ENCODE measurements at regions not wholly inside any gene's neighbourhood (a gene's known extent, or its start where the extent isn't known, plus 50 kb on each side); places are given as distances from the start of the nearest gene placed in this dataset.

DNA sequence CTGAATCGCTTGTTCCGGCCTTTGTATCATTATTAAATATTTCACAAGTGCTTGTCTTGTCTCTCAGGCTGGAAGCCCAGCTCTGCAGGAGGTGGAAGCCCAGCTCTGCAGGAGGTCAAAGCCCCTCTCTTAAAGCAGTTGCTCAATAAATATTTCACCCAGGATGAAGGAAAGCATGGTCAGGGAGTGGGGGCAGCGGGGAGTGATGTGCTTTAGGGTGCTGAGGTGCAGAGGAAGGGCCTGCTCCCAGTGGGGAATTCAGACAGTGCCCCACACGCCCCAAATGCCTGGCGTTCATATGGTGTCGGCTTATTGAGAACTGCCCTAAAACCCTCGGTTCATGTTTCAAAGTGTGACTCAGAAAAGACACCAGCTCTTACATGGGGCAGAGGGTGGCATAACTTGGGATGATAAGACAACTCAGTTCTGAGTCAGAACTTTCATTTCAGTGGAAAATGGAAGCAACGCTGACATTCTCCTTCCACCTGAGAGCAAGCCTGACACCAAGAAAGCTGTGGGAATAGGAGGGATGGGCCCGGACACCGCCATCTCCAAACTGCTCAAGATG is 114.3 kb upstream of the DAP start:
- no peak for DNase-seq

DNA sequence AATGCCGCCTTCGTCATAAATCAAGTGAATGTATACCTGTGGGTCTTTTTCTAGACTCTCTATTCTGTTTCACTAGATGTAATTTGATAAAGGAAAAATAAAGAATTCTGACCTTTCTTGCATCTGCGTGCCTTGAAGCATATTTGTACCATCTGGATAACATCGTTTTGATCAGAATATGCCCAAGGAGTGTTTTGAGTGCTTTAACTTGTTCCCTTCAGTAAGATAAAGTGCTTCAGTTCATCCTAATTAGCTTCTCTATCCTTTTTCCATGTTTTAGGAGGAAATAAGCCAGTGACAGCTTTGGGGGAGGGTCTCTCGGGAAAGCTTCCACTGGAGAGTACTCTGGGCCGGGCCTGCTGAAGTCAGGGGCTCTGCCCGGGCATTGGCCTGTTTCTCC is 113.5 kb upstream of the DAP start:
- DNase-seq, result no peak

DNA sequence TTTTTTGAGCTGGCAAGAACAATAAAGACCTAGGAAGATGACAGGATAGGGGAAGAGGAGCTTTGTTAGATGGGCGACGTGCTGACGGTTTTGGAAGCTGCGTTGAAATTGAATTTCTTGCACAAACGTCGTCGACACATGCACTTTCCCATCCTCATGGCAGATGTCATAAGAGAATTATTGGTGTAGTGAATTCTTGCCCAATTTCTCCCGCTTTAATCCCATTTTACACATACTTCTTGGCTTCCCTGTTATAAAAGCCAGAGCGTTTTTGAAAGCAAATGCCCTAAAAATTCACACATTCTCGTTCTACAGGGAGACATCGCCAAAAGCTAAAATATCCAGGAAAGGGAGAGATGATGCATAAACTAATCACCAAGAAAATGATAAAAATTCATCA is 109.8 kb upstream of the DAP start:
- no peak for DNase-seq

DNA sequence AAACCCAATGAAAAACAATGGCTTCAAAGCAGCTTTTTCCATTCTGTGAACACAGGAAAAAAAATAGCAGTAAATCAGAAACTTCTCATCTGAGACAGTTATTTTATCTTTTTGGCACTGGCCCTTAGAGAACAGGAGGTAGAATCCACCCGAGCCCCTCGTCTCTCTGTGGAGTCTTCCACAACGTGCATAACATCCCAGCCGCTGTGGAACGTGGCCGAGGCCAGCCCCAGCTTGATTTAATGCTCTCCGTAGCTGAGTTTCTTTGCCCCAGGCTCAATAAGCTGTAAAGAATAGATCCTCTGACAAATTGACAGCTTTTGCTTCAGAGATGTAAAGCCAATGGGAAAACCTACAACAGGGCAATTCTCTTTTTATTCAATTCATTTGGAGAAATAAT is 107.9 kb upstream of the DAP start:
- DNase-seq, result no peak

DNA sequence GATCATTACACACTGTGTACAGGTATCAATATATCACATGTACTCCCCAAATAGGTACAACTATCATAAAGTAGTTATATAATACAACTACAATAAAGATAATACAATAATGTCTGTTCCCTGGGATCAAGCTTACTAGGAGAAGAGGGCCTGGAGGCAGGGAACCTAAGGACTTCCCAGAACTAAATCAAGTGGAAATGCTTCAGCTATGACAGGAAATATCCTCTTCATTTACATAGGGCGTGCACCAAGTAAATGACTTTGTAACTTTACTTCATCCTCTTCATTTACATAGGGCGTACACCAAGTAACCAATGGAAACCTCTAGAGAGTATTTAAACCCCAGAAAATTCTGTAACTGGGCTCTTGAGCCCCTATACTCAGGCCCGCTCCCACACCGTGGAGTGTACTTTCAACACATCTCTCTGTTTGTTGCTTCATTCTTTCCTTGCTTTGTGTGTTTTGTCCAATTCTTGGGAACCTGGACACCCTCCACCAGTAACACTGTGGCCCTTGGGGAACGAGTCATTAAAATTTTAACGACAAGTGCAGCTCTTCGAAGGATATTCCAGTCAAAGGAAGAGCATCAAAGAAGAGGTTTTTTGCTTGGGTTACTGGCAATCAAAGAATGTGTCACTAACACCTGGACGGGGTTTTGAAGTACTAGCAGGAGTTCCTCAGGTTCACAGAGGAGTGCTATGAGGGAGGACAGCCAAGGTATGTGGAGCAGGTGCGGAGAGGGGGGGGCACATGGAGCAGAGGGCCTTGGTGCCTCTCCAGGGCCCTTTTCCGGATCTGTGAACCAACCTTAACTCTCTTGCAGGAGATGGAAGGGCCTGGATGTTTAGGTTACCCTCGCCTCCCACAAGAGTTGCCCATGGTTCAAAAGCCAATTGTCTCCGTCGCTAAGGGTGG is 106.6 kb upstream of the DAP start:
- no peak for DNase-seq

DNA sequence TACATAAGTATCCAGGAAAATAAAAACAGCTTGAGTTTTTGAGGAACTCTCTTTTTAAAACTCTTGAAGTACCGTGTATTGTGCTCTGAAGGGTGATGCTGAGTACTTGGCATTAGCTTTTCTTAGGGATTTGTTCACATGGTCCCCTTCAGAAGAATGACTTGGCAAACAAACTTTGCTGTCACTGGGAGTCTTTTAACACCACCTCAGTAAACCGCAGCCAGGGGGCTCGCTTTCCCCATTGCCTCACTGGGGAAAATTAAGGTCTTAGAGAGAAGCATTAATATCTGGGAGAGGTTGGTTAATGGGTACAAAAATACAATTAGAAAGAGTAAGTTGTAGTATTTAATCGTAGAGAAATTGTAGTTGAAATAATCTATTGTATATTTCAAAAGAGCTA is 105.9 kb upstream of the DAP start:
- DNase-seq, result no peak

DNA sequence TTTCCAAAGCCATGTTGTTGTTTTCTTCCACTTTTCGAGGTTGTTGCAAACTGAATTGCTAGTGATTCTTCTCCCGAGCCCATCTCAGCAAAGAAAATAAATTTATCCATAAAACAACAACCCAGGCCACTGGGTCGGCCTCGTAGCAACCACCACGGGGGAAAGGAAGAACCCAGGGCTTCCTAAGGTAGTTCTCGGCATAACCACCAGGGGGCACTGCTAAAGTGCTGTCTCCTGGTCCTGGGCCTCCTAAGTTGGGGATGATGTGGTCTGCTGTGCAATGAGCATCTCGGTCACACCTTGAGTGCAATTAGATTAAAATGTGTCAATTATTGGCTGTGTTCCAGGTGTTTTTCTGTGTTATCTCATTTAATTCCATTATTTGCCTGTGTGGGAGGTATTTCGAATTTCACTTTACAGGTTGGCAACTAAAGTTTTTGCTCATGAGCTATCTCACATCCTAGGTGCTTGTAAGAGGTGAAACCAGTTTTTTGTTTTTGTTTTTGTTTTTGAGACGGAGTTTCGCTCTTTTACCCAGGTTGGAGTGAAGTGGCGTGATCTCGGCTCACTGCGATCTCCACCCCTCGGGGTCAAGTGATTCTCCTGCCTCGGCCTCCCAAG is 102.8 kb upstream of the DAP start:
- DNase-seq, result peak; percentile 65

DNA sequence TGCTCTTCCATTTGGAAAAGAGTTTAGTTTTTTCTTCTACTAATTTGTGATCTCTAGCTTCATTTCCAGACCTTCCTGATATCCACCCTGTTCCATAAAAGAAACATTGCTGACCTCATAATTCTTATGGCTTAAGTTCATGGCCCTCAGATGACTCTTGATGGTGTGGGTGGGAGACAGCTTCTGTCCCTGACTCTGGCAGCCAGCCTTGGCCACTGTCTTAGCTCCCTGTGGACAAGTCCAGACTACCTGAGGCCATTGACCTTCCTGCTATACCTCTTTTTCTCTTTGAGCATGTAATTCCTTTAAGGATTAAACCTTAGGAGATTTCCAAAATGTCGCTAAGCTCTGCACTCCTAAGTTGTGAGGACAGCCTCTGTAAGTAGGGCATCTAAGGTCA is 101.1 kb upstream of the DAP start:
- DNase-seq, result no peak

DNA sequence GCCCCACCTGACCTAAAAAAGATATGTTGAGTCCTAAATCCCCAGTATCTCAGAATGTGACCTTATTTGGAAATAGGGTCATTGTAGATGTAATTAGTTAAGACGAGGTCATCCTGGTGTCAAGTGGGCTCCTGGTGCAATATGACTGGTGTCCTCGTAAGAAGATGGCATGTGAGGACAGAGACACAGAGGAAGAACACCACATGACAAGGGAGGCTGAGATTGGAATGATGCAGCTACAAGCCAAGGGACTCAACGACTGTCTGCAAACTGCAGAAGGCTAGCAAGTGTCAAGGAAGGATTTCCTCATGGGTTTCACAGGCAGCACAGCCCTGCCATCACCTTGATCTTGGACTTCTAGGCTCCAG is 100.4 kb upstream of the DAP start:
- DNase-seq, result no peak

DNA sequence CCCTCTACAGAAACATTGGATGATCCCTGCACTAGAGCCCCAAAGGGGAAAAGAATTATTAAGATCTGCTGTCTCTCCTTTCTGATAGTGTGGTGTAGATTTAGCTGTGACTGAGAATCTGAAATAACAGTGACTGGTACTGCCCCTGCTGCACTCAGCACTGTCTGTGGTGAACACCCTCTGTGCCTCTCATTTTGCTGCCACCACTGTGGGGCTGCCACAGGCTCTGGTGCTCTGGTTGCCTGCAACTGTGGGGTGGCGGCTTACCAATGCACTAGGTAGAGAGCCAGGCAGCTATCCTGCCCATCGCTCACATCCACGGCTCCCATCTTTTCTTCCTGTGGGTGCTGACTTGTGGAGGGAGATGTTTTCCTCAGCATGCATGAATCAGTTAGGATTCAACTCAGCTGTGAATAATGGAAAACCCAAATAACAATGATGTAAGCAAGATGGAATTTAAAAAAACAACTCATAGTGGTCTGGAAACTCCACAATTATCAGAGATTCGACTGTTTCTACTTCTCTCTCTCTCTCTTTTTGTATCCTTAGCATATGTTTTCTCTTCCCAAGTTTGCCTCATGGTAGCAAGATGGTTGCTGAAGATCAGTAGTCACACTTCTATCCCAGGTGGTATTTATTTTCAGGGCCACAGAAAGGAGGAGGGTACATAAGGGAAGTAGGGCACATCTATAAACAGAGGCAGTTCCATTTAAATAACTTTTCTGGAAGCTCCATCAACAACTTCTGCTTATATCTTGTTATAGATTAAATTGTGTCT is 99.8 kb upstream of the DAP start:
- no peak for DNase-seq

DNA sequence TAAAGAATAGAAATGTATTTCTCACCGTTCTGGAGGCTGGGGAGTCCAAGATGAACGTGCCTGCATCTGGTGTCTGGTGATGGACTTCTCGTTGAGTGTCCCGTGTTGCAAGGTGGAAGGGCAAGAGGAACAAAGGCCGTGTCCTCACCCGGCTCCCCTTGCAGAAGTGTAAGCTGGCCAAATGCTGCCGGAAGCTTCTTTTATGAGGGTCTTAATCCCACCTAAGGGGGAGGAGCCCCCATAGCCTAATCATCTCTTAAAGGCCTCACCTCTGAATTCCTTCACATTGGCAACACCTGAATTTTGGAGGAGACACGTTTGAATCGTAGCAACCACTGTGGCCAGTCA is 99.1 kb upstream of the DAP start:
- no peak for DNase-seq

DNA sequence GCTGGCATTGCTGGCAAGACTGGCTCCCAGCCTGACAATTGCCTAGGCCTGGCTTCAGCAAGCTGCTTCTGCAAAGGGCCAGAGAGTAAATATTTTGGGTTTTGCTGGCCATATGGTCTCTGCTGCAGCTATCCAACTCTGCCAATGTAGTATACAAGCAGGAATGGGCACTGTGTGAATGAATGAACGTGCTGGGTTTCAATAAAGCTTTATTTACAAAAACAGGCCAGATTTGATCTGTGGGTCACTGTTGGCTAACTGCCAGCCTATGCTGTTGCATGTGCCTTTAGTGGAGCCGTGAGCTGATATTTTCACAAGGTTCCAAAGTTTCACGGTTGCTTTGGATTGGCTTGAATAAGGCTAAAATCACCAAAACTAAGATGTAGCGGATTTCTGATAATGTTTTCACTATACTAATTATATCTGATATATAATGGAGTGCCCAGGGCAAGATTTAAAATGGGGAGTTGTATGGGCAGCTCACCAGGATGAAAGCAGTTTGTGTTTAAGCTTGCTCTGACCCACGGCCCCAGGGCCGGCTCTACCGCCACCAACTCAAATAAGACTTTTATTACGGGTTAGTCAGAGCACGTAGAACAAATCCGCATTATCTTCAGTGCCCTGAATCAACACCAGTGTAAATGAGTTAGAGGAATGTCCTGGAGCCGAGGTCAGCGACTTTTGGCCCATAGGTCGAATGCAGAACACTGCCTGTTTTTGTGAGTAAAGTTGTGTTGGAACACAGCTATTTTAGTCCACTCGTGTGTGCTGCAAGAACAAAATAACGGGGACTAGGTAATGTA is 98.6 kb upstream of the DAP start:
- DNase-seq, result no peak

DNA sequence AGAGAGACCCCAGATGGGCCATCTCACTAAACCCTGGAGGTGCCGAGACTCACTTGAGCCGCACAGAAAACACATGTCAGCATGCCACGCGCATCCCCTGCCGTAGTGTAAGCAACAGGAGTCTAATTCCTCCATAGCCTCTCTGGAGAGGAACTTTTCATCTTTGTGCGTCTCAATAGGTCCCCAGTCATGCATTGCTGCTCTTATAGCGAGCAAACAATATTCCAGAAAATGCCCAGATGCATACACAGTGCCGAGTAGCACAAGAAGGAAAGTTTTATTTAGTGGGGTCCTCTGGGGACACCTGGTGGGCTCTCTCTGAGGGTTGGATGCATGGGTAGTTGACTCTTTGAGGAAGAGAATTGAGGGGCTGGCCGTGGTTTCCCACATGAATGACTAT is 97.9 kb upstream of the DAP start:
- DNase-seq, result no peak

DNA sequence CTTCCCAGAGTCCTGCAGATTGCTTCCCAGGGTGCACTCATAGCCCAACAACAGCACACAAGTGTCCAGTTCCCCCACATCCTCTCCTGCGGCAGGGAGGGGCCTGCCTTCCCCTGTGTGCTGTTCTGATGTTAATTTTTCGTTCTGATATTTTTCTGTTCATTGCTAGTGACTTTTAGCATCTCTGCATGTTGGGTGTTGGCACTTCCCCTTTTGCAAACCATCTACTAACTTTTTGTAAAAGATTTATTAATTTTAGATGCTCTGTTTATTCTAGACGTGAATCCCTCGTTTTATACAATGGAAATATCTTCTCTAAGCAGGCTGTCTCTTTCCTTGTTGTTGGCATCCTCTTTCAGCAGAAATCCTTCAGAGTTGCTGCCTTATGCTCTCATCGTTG is 97.3 kb upstream of the DAP start:
- DNase-seq, result no peak

DNA sequence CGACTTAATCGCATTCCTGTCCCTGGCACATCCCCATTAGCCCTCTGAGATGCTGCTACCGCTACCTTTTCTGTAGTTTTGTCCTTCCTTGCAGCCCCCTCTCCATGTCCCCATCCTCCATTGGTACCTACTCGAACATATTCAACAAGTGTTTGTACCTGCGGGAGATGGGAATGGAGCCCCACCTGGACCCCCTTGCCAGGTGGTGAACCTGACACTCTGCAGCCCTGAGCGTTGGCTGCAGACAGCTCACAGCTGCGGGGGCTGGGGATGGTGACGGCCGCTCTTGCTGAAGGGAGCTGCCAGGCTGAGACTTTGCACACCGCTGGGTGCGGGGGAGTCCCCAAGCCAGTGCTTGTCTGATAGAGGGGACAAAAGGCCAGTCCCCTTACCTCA is 96.3 kb upstream of the DAP start:
- no peak for DNase-seq

DNA sequence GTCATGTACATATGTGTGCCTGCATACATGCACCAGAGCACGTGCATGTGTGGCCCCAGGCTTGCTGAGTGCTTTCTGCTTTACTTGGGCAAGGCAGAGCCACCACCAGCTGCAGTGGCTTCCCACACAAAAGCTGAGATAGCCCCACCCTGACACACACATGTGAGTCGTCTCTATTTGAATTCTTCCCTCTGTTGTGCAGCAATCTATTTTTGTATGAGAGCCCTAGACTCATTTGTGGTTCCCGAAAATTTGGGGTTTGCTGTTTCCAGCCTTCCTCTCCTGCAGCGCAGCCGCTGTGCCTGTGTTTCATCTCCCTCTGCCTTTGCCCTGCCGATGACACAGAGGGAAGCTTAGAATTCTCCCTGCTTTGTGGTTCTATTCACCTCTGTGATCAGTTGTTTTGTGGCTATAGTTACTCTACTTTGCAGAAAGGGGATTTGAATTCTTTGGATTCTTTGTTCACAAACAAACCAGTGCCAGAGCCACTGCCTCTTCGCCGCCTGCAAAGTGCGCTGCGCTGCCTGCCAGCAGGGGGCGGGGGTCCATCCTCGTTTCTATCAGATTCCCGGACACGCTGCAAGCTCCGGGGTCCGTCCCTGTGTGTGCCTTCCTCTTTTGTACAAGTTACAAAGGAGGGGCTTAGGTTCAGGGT is 95.8 kb upstream of the DAP start:
- DNase-seq, result peak; percentile 16

DNA sequence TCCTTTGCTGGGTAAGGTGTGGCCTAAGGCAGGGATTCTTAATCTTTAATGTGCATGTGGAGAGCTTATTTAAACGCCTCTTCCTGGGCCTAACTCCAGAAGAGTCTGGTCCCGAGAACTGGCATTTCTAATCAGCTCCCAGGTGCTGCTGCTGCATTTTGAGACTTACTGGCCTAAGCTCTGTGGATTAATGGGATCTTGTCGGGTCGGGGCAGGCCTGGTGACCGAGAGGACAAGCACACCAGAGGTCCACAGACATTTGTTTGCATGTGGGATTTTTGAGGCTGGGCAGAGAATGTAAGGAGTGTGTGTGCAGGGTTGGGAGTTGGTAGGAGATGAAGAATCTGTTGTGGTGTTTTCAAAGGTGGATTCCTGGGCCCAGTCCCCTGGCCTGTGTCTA is 95.0 kb upstream of the DAP start:
- no peak for DNase-seq

DNA sequence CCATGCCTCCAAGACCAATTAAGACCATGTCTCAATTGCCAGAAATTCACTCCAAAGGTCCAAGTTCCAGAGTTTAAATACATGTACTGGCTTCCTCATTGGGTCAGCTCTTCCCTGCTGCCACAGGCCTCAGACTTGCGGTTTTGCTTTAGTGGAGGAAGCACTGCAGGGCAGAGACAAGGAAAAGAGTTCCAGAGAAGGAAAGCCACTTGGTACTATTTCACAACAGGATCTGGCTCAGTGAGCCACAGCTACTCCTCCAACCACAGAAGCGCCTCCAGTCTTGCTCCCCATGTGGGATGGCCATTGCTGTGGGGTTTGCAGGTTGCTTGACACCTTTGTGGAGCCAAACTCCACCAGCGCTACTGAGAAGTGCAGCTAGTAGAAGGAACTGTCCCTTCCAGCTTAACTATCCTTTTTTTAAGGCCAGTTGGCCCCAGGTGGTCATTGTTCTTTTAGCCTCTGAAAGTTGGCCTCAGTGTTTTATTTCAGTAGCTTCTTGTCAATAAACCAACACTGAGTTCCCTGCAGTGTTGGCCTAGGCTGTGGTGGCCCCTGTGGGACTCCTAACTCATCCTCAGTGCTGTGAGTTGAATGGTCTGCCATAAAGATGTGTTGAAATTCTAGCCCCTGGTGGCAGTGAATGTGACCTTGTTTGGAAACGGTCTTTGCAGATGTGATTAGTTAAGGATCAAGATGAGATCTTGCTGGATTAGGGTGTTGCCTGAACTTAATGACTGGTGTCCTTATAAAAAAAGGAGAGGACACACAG is 93.7 kb upstream of the DAP start:
- no peak for DNase-seq

DNA sequence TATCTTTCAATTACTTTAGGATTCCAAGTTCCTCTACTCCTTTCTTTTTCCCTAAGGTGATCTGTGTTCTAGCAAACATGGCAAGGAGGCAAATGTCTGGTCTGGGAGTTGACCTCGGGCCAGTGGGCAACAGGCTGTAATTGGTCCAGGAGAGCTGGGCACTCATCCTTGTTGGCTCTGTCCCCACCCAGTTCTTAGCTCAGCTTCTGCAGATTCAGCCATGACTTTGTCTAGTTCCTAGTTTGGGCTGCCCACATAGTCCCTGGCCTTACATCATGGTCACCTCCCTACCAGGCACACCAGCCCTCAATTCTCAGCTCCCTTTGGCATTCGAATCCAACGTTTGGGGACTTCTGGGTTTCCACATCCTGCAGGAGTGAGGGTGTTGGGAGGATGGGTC is 92.1 kb upstream of the DAP start:
- no peak for DNase-seq

DNA sequence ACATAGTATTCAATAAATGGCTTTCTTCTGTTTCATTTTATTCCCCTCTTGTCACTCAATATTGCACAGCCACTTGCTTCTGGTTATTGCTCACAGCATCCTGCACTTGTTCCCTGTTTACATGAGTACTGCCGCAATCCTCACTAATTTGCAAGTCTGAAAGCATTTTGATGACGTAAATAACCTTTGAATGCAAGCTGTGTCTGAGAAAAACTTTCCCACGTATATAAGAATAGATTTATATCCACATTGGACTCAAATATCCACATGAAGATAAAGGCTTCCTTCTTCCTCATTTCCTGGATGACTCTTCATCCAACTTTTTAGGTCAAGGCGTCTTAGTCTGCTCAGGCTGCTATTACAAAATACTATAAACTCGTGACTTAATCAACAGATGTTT is 88.2 kb upstream of the DAP start:
- no peak for DNase-seq

DNA sequence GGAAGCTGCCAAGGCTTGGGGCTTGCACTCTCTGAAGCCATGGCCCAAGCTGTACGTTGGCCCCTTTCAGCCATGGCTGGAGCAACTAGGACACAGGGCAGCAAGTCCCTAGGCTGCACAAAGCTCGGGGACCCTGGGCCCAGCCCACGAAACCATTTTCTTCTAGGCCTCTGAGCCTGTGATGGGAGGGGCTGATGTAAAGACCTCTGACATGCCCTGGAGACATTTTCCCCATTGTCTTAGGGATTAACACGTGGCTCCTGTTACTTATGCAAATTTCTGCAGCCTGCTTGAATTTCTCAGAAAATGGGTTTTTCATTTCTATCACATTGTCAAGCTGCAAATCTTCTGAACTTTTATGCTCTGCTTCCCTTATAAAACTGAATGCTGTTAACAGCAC is 83.0 kb upstream of the DAP start:
- no peak for DNase-seq

DNA sequence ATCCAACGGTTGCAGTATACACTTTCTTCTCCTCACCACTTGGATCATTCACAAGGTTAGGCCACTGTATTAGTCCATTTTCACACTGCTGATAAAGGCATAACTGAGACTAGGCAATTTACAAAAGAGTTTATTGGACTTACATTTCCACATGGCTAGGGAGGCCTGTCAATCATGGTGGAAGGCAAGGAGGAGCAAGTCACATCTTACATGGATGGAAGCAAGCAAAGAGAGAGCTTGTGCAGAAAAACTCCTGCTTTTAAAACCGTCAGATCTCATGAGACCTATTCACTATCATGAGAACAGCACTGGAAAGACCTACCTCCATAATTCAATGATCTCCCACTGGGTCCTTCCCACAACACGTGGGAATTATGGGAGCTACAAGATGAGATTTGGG is 81.8 kb upstream of the DAP start:
- DNase-seq, result no peak

All from activated CD4-positive, alpha-beta T cell treated with anti-CD3 and anti-CD28 coated beads, Interleukin-2, amount 50 U/mL, for 16 hours (primary cell).